Activated CD8-positive, alpha-beta memory T cell treated with anti-CD3 and anti-CD28 coated beads for 48 hours (primary cell): ENCODE measurements at regions not wholly inside any gene's neighbourhood (a gene's known extent, or its start where the extent isn't known, plus 50 kb on each side); places are given as distances from the start of the nearest gene placed in this dataset.

Source experiments
- DNase-seq, 3 experiments: peaks; one replicate each; pipeline ENCODE4 v3.0.0-alpha.2; 2020; ENCODE audit warnings: low read depth in 2 of 3, low spot score in 2 of 3

DNA sequence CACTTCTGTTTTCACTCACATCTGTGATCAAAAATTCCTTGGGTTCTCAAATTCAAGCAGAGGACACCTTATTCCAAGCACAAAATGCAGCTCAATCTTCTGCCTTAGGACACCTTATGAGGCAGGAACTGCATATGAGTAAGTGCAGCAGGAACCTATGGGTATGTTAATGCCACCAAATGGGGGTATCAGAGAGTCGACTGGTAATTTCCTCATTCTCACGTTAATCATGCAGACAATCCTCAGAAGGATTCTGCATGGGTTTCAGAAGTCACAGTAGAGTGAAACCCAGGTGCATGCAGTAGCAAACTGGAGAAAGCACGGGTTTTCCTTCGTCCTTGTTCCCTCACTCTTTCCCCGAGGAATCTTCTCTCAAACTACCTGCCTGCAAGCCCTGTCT is 452.8 kb downstream of the CBLN2 start:
- DNase-seq: no peak

DNA sequence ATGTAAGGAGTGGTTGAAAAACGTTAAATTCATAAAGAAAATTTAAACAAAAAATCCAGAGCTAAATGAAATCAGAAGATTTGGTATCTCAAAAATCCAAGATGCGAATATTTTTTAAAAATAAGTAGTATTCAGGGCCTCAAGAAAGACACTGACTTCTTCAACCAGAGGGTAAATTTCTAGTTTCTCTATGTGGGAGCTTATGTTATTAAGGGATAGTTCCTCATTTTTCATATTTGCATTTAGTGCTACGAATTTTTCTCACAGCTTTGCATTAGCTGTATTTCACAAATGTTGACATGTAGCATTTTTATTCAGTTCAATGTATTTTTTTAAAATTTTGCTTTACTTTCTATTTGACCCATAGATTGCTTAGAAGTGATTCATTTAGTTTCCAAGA is 454.7 kb downstream of the CBLN2 start:
- DNase-seq: no peak

DNA sequence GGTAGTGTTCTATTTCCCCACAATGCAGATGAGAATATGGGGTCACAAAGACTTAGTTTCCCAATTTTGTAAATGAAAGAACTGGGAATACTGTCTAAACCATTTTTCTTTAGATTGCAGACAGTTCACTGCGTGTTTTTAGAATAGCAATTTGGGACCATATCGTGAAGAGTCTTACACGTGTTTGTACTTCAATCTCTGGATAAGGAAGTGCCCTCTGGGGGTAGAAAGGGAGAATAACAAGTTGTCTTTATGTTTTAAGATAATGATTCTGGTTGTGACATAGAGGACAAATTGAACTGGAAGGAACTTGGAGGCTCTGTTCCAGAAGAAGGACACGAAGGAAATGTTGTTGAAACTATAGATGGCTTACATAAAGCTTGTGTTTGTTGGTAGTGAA is 457.7 kb downstream of the CBLN2 start:
- no peak for DNase-seq

DNA sequence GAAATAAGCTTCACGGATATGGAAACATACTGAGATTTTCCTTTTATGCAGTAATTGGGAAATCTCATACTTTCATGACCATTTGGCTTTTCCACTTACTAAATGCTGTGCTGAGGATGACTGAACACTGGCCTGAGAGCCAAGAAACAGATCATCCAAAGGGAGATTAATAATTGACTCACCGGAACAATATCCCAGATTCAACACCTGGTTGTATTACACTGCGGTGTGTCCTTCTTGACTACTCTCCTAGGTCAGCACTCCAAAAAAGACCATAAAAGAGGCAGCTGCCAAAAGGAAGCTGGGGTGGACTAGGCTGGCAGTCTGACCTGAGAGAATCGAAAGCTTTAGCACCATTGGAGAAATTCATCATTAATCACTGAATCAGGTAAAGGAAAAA is 469.1 kb downstream of the CBLN2 start:
- DNase-seq: no peak

DNA sequence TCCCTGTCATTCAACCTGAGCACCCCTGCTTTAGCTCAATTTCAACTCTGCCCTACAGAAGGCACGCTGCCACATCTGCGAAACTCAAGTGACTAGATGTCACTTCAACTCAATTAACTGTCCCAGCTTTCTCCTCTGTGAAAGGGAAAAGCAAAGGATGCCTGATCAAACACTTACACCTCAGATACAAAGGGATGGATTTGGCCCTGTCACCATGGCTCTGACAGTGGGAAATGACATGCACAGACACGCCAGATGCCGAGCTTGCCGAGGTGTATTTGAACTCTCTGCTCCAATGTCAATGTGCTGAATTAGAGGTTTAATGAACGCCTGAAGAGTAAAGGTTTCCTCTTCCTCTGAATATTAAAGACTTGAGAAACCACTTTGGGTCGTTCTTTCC is 481.1 kb downstream of the CBLN2 start:
- DNase-seq: no peak

DNA sequence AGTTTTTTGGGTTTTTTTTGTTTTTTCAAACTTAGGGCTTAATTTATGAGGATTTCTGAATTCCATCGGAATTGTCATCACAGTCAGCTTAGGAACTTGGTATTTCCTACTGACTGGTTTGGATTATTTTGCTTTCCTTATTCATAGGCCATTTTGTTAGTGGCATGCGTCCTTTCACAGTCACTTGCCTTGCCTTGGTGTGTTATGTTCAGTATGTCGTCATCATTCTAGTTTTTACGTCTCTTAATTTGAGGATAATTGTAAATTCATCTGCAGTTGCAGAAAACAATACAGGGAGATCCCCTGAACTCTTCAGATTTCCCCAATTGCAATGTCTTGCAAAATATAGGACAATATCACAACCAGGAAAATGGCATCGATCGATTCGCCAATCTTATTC is 485.3 kb downstream of the CBLN2 start:
- DNase-seq: no peak

DNA sequence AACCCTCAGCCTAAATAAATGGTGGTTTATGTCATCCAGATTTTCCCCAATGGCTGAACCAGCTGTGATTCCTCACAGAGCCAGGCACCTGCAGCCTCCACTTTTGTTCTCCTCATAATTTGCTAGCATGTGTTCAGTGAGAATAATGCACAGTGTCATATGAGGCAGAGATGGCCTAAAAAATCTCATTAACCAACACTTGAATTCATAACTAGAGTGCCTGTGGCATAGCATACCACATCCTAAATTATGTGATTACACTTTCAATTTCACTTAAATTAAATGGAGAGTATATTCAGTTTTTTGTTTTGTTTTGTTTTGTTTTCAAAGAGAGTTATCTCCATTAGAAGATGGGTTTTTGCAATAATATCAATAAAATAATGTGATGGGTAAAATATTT is 488.0 kb downstream of the CBLN2 start:
- DNase-seq: no peak

DNA sequence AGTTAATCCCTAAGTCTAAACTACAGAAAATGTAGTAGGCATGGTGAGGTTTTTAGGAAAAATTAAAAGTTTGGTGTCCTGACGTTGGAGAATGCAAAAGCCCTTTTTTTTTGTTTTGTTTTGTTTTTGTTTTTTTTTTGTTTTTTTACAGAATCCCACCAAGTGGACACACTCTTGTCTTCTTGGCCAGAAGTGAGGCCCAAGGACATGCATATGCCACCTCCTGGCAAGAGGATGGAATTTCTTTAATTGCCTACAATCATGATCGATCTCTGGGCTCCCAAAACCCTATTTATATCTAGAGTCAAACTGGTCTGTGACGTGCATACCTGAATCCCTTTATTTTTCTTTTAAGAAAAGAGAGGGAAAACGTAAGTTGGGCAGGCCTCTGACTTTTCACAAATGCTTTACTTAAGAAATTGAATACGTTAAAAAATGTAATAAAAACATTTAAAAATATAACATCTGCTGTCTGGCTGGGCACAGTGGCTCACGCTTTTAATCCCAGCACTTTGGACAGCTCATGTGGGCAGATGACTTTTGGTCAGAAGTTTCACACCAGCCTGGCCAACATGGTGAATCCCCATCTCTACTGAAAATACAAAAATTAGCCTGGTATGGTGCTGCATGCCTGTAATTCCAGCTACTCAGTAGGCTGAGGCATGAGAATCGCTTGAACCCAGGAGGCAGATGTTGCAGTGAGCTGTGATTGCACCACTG is 502.7 kb downstream of the CBLN2 start:
- DNase-seq: no peak

DNA sequence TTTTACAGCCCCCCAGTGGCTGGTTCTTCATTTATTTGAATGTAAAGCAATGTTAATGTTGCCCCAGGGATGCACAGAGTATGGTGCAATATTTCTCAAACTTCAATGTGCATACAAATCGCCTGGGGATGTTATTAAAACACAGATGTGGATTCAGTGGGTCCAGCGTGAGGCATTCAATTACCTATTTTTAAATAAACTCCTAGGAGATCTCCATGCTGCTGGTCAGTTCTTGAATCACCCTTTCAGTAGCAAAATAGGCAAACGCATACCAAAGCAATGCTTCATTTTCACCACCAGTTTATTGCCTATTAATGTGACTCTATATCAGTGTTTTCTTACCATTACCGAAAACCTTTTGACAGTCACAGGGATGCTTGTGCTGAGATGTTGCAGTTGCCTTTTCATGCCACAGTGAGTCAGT is 530.7 kb downstream of the CBLN2 start:
- DNase-seq: no peak

DNA sequence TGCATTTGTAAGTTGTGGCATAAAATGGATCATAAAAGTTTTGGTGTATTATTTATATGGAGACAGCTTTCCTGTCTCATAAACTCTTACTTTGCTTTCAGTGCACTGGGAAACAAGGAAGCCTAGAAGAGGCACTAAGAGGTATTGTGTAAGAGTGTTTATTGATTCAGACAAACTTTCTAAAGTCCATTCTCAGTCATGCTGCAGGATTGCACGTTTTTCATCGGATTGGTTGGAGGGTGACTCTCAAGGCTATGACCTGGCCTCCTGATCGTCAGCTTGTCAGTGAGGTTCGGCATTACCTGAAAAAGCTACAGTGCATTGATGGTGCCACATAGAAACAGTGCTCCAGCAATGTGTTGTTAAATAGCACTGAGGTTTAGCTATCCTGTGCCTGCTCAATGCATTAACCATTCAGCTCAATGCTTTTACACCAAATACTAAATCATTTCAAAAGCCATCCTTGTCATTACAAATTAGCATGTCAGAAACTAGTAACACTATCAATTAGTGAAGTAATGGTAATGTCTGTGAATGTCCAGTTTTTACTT is 545.5 kb downstream of the CBLN2 start:
- DNase-seq: no peak

DNA sequence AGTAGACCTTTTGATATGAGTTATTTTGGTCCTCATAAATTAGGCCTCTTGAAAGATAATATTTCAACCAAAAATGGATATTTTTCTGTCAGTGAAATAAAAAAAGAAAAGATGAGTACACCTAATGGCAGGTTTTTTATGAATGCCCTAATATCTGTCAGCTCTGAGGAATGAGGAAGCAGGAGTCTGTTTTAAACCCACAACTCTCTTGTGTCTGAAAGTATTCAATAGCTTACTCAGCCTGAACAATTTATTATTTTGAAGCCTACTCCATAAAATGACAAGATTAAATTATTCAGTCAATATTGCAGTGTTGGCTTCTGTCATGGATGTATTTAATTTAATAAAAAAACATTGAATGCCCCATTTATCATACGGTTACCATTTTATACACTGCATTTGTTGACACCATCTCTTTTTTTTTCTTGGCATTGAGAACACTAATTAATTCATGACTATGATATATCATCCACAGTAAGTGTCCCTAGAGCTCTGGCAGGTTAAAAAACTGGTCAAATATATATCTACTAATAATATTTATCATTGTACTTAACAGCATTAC is 548.2 kb downstream of the CBLN2 start:
- DNase-seq: no peak

DNA sequence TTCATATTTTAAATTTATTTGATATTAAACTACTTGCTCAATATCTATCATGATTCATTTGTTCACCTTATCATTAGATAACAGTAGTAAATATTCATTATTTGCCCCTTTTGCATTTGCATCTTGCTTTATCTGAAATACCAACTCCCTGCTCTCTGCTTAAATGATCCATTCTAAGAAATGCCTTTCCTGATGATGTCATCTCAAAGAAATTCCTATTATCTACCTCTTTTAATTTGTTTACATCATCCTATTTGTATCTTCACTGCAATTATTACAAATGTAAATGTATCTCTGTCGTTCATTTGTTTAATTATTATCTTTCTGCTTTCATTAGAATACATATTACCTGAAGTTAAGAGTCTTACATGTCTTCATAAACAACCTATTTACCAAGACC is 549.9 kb downstream of the CBLN2 start:
- DNase-seq: no peak

DNA sequence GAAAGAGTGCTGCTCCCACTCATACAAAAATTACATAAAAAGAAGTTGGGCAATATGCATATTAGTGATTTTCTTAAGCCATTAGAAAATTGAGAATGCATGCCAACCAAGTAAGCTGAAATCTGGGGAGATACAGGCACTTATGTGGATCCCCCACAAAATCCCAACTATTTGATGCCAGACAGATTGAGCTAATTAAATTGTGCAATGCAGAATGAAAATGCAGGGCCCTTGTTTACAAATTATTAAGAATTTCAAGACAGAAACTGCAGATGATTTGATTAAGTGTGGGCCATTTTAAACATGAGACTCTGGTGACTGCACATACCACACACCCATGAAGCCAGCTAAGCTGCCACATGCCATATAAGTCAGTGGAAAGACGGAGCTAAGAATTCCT is 554.5 kb downstream of the CBLN2 start:
- no peak for DNase-seq

DNA sequence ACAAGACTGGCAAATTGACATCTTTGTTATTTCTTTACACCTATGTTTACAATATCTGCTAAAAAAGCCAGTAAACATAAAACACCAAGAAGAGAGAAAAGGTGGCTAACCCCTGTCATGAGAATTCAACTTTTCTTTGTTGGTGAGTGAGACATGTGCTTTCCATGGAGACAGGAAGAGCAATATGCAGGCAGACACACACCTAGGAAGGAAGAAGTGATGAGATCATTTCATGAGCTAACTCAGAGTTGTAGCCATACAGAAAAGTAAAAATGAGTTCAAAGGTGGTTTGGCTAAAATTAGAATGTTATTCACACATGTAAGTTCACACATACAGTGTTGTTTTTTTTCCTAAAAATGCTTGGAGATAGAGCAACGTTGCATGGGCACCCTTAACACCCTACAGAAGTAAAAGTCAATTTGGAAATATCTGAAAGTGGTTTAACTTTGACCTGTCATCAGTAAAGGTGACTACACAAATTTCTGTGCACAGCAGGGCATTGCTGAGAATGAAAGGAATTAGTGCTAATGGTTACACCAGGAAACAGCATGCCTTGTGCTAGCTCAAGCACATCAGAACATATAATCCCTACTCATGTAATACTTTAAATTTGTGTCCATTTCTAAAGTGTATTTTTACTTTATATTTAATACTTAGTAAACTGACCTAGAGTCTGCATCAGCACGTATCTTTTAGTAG is 557.6 kb downstream of the CBLN2 start:
- DNase-seq: no peak

DNA sequence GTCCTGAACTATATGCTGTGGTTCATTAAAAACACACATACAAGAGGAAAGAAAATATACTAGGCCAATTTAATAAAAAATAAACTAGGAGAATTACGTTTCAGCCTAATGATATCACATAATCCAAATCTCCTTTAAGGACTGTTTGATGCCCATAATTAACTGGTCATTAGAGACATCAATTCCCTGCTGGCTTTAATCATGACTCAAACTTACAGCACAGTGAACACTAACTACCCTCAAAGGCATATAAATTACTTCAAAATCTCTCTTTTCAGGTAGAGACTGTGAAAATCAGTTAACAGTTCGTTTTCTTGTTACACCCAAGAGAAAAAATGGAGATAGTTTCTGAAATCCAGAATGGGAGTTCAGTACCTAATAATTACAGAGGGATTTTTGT is 567.4 kb downstream of the CBLN2 start:
- no peak for DNase-seq

DNA sequence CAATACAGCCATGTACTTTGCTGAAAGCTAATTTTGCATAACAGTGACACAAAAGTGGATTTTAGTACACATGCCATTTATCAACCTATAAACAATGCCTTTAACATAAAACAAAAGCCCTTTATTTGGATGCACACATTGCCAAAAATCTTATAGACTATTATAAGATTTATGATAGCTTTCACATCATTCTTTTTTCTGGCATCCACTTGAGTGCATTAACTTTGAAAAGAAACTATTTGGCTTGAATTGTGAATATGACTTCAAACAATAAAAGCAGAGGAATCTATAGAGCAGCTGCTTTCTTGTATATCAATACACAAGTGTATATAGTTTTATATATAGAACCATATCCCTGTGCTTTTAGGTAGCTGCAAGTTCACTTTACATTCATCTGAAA is 577.4 kb downstream of the CBLN2 start:
- no peak for DNase-seq

DNA sequence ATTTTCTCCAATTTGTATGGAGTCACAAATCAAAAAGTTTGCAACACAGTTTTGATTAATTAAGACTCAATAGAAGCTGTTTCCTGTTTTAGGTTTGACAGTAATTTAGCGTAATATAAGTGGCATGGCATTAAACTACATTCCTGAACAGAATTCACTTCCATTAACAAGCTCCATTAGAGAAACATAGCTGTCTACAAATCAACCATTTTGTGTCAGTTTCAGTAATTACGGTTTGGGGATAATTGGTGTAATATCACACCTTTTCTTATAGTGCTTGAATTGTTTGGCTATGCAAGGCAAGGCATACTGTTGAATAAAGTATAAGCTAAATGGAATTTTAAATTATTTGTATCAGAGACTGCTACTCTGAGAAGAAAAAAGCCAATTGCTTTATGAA is 585.5 kb downstream of the CBLN2 start:
- no peak for DNase-seq

DNA sequence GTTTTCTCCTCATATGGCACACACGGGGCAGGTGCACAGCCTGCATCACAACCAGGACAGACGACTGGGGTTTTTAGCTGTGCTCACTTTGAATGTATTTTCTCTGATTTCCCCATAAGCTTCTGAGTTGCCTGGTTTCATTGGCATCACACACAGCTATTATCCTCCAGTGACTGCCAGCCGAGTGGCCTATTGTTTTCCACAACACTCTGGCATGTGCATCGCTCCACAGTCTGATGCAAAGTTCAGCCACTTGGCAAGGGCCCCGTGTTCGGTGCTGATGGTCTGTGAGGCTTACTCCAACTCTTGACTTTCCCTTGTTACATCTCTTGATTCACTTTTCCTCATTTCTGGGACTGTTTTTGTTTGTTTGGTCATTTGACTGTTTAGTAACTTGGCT is 593.1 kb downstream of the CBLN2 start:
- DNase-seq: no peak

DNA sequence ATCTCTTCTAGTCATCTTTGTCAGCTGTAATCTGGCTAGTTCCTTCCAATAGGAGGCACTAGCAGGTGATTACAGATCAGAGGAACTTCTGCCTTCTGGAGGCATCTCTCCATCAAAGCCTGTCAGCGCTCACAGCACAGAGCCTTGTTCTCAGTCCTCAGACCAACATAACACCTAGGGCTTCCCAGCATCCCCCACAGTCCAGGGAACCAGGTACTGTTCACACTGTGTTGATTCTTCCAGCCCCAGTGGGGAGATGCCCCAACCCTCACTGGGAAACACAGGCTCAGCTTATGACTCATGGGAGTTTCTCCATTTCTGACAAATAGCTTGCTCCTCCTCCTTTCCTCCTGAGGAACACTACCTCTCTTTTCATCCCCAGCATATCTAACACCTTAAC is 601.7 kb downstream of the CBLN2 start:
- DNase-seq: no peak

DNA sequence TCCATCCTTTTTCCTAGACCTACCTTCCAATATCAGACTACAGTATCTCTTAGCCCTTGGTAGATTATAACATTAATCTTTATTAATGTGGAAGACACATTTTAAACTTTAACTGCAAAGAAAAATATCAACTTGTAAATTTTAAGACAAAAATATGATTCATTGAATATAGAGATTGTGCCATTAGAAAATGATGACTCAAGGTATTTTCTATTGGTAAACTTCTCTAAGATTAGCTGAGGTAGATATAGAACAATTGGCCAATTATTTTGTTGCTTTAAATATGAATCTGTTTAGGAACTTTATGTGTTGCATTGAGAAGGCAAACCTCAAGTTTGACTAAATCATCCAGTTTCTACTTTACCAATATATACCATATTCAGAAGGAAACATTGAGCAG is 604.7 kb downstream of the CBLN2 start:
- no peak for DNase-seq

DNA sequence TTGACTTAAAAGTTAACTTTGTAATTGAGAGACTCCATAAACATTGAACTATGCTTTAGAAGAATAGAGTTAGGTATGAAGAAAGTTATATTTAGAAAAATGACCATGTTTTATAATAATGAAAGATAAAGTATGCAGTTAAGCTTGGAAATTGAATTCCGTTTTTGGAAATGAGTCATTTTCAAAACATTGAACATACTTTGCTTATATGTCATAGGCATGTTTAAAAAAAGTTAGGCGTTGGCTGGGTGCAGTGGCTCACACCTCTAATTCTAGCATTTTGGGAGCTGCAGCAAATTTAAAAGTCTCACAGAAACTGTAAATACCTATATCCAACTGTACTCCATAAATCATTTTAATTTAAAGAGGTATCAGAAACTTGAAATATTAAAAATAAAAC is 607.4 kb downstream of the CBLN2 start:
- no peak for DNase-seq

DNA sequence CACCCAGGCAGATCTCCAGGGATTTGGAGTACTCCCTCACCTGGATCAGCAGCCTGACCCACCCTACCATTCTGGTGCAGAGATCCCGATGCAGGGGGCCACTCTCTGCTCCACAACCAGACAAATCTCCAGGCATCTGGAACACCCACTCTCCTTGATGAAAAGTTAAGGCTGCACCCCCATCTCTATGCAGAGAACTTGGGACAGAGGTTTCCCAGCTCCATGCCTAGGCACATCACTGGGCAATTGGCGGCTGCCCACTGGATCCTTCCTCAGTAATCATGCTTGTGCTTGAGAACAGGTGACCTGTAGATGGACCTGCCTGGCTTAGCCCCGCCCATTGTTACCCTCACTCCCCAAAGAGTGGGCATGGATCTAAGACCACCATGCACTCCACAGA is 624.9 kb downstream of the CBLN2 start:
- no peak for DNase-seq
